ENCODE measurements at regions not wholly inside any gene's neighbourhood (a gene's known extent, or its start where the extent isn't known, plus 50 kb on each side); places are given as distances from the start of the nearest gene placed in this dataset.

DNA sequence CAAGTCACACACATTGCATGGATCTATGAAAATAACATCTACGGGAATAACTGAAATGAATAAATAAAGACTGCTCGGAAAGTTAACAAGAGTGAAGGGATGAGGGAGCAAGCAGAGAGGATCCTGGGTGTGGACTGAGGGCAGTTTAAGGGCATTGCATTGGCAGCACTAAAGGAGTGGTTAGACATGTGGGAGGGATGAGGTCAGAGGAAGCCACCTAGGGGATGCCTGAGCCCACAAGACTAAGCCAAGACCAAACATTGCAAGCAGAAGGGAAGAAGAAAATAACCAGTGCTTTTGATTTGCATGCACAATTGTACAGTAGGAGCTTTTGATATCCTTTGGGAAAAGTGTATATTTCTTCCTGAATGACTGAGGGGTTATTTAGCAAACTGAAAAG lies 106.1 kb downstream of the MSL3 start:
- H4K20me1 ChIP-seq (ENCODE audit: control insufficient read depth, extremely low read depth, insufficient read depth, low read length): no peaks in the 10 kb centered on the region
- H3K9me1 ChIP-seq (ENCODE audit: control insufficient read depth, extremely low read depth, insufficient read depth, low read length): no peaks in the 10 kb centered on the region
- H3K27ac ChIP-seq (ENCODE audit: control insufficient read depth, insufficient read depth, low read length): no peak overlapping the region
- no peak overlapping the region for H3K4me3 ChIP-seq (ENCODE audit: control insufficient read depth in 2 of 3, extremely low read depth in 1 of 3, insufficient read depth in 2 of 3, low read depth in 1 of 3, low read length in 3 of 3)
- dilution Hi-C loops (cut with MboI; ENCODE audit: extremely low pct_ligation_motif_present, low sequenced_read_pairs): no loop called here
- no peak overlapping the region for H3K4me2 ChIP-seq (ENCODE audit: control insufficient read depth, extremely low read depth, insufficient read depth, low read depth, low read length)
- H3K79me2 ChIP-seq (ENCODE audit: control insufficient read depth, insufficient read depth, low read length): no peaks in the 10 kb centered on the region
- no peaks in the 10 kb centered on the region for H3K36me3 ChIP-seq (ENCODE audit: control insufficient read depth in 2 of 2, extremely low read depth in 1 of 2, insufficient read depth in 2 of 2, low read length in 2 of 2)
- no peaks in the 10 kb centered on the region for H3K9me3 ChIP-seq (ENCODE audit: control insufficient read depth, low read depth, low read length)
- no peak for TF ChIP-seq EZH2 (IDR thresholded peaks at IDR 0.05; ENCODE audit: low read length)
- TF ChIP-seq, protein P1, sequence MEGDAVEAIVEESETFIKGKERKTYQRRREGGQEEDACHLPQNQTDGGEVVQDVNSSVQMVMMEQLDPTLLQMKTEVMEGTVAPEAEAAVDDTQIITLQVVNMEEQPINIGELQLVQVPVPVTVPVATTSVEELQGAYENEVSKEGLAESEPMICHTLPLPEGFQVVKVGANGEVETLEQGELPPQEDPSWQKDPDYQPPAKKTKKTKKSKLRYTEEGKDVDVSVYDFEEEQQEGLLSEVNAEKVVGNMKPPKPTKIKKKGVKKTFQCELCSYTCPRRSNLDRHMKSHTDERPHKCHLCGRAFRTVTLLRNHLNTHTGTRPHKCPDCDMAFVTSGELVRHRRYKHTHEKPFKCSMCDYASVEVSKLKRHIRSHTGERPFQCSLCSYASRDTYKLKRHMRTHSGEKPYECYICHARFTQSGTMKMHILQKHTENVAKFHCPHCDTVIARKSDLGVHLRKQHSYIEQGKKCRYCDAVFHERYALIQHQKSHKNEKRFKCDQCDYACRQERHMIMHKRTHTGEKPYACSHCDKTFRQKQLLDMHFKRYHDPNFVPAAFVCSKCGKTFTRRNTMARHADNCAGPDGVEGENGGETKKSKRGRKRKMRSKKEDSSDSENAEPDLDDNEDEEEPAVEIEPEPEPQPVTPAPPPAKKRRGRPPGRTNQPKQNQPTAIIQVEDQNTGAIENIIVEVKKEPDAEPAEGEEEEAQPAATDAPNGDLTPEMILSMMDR (optimal IDR thresholded peaks at IDR 0.05 in 1 of 3, IDR thresholded peaks at IDR 0.05 in 1 of 3, conservative IDR thresholded peaks at IDR 0.05 in 1 of 3; ENCODE audit: extremely low read depth in 1 of 3, insufficient read depth in 2 of 3, low read length in 3 of 3): no peak
- no peaks in the 10 kb centered on the region for H3K27me3 ChIP-seq (ENCODE audit: control insufficient read depth, extremely low read depth, insufficient read depth, low read length)
- H2AFZ ChIP-seq (ENCODE audit: control insufficient read depth, low read length): no peak overlapping the region
- H3K9ac ChIP-seq (ENCODE audit: control insufficient read depth, extremely low read depth, insufficient read depth, low read length): no peak overlapping the region
- DNase-seq (ENCODE audit: low read depth, low spot score): no peak
- FAIRE-seq: no peak
- H3K4me1 ChIP-seq (ENCODE audit: control insufficient read depth, extremely low read depth, insufficient read depth, low read length): no peaks in the 10 kb centered on the region

DNA sequence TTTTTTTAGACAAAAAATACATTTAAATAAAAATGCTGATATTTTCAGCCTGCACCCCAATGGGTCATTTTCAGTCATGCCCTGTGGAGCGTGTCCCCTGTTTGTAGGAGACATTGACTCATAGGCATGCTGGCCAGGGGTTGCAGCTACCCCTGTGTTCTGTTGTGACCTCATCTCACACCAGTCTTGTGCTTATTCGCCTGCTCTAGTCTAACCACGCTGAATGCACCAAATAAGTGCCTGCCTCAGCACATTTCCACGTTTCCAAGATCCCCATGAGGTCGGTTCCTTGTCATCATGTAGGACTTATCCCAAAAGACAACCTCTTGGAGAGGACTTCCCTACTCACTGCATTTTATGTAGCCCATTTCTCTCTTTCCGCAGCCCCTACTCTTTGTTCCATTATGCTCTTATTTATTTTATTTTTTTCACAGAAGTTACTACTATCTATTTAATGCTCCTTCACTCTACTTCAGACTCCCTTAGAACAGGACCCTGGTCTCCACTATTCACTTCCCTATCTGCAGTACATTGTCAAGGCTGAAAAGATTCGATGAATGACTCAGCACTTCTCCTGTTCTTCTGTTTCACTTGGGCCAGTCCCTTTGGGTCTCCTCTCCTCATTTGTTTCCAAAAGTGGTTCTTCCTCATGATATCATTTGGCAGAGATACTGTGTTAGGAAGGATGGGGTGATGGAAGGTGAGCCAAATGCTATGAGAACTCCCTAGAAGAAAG lies 109.7 kb downstream of the MSL3 start:
- no peak overlapping the region for H3K9ac ChIP-seq (ENCODE audit: control insufficient read depth, extremely low read depth, insufficient read depth, low read length)
- no peaks in the 10 kb centered on the region for H3K4me1 ChIP-seq (ENCODE audit: control insufficient read depth, extremely low read depth, insufficient read depth, low read length)
- H3K9me3 ChIP-seq (ENCODE audit: control insufficient read depth, low read depth, low read length): no peaks in the 10 kb centered on the region
- H3K9me1 ChIP-seq (ENCODE audit: control insufficient read depth, extremely low read depth, insufficient read depth, low read length): no peaks in the 10 kb centered on the region
- no peak overlapping the region for H3K4me3 ChIP-seq (ENCODE audit: control insufficient read depth in 2 of 3, extremely low read depth in 1 of 3, insufficient read depth in 2 of 3, low read depth in 1 of 3, low read length in 3 of 3)
- dilution Hi-C loops (cut with MboI; ENCODE audit: extremely low pct_ligation_motif_present, low sequenced_read_pairs): no loop called here
- FAIRE-seq (no peak), DNase-seq (ENCODE audit: low read depth, low spot score) (no peak)
- H3K4me2 ChIP-seq (ENCODE audit: control insufficient read depth, extremely low read depth, insufficient read depth, low read depth, low read length): no peak overlapping the region
- H3K27ac ChIP-seq (ENCODE audit: control insufficient read depth, insufficient read depth, low read length): no peak overlapping the region
- no peaks in the 10 kb centered on the region for H4K20me1 ChIP-seq (ENCODE audit: control insufficient read depth, extremely low read depth, insufficient read depth, low read length)
- H3K79me2 ChIP-seq (ENCODE audit: control insufficient read depth, insufficient read depth, low read length): no peaks in the 10 kb centered on the region
- TF ChIP-seq, protein P1 (optimal IDR thresholded peaks at IDR 0.05 in 1 of 3, IDR thresholded peaks at IDR 0.05 in 1 of 3, conservative IDR thresholded peaks at IDR 0.05 in 1 of 3; ENCODE audit: extremely low read depth in 1 of 3, insufficient read depth in 2 of 3, low read length in 3 of 3): no peak
- TF ChIP-seq EZH2 (IDR thresholded peaks at IDR 0.05; ENCODE audit: low read length): no peak
- H3K27me3 ChIP-seq (ENCODE audit: control insufficient read depth, extremely low read depth, insufficient read depth, low read length): no peaks in the 10 kb centered on the region
- H2AFZ ChIP-seq (ENCODE audit: control insufficient read depth, low read length): no peak overlapping the region
- H3K36me3 ChIP-seq (ENCODE audit: control insufficient read depth in 2 of 2, extremely low read depth in 1 of 2, insufficient read depth in 2 of 2, low read length in 2 of 2): no peaks in the 10 kb centered on the region
